ENCODE measurements at regions not wholly inside any gene's neighbourhood (a gene's known extent, or its start where the extent isn't known, plus 50 kb on each side); places are given as distances from the start of the nearest gene placed in this dataset.

GRCh38 chr5:153147891-153148623 lies 342.4 kb upstream of the GRIA1 start:
- TF ChIP-seq CTCF (conservative IDR thresholded peaks at IDR 0.05) = peak; percentile 89
- peaks cover 3% of the 10 kb centered on the region for H3K4me1 Mint-ChIP-seq
- H3K27ac Mint-ChIP-seq = peak overlapping the region; percentile 47
- H3K27me3 Mint-ChIP-seq (ENCODE audit: insufficient read depth) = no peaks in the 10 kb centered on the region
- DNase-seq = peak; percentile 73
- H3K27me3 ChIP-seq (ENCODE audit: control insufficient read depth, insufficient read depth, low read length, poor library complexity, severe bottlenecking) = no peaks in the 10 kb centered on the region
- no peak overlapping the region for H3K4me3 ChIP-seq (ENCODE audit: low read length)
- H3K4me1 ChIP-seq (ENCODE audit: control insufficient read depth, insufficient read depth, low read length) = no peaks in the 10 kb centered on the region
- H3K36me3 ChIP-seq (ENCODE audit: control insufficient read depth, insufficient read depth, low read length) = no peaks in the 10 kb centered on the region
- 23 to 37% methylated on average over 5 to 7 of the region's 7 CpGs for WGBS, 2 experiments (ENCODE audit: insufficient coverage in 1 of 2, insufficient read length in 1 of 2)
- H3K9me3 ChIP-seq (ENCODE audit: control insufficient read depth, low read length) = peaks cover 44% of the 10 kb centered on the region
- H3K36me3 Mint-ChIP-seq (ENCODE audit: low read depth) = no peaks in the 10 kb centered on the region
- no peak overlapping the region for H3K4me3 Mint-ChIP-seq
- peaks cover 6% of the 10 kb centered on the region for H3K9me3 Mint-ChIP-seq
- no peak overlapping the region for H3K9ac ChIP-seq (ENCODE audit: extremely low read depth, low read length, poor library complexity, severe bottlenecking)
- H3K27ac ChIP-seq (ENCODE audit: low read depth, low read length) = no peak overlapping the region

- no peak overlapping the region for H3K4me3 Mint-ChIP-seq
Measured at GRCh38 chr5:153148624-153148976, 341.9 kb upstream of the GRIA1 start.

DNA sequence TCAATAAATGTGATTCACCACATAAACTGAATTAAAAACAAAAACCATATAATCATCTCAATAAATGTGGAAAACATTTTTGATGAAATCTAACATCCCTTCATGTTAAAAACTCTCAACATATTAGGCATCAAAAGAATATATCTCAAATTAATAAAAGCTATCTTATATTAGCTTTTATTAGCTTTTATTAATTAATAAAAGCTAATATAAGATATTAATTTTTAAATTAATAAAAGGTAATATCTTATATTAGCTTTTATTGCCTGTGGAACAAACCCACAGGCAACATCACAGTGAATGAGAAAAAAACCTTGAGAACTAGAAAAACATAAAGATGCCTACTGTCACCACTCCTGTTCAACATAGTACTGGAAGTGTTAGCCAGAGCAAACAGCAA lies 338.9 kb upstream of the GRIA1 start:
- H3K9ac ChIP-seq (ENCODE audit: extremely low read depth, low read length, poor library complexity, severe bottlenecking) = no peak overlapping the region
- H3K27me3 ChIP-seq (ENCODE audit: control insufficient read depth, insufficient read depth, low read length, poor library complexity, severe bottlenecking) = no peaks in the 10 kb centered on the region
- Mint-ChIP-seq H3K9me3 (no peaks in the 10 kb centered on the region), H3K36me3 (ENCODE audit: low read depth) (no peaks in the 10 kb centered on the region), H3K4me3 (no peak overlapping the region), H3K4me1 (peaks cover 3% of the 10 kb centered on the region), H3K27ac (no peak overlapping the region), H3K27me3 (ENCODE audit: insufficient read depth) (no peaks in the 10 kb centered on the region)
- H3K27ac ChIP-seq (ENCODE audit: low read depth, low read length) = no peak overlapping the region
- no peak for TF ChIP-seq CTCF (conservative IDR thresholded peaks at IDR 0.05)
- H3K36me3 ChIP-seq (ENCODE audit: control insufficient read depth, insufficient read depth, low read length) = no peaks in the 10 kb centered on the region
- H3K9me3 ChIP-seq (ENCODE audit: control insufficient read depth, low read length) = peaks cover 25% of the 10 kb centered on the region
- no peaks in the 10 kb centered on the region for H3K4me1 ChIP-seq (ENCODE audit: control insufficient read depth, insufficient read depth, low read length)
- DNase-seq = no peak
- H3K4me3 ChIP-seq (ENCODE audit: low read length) = no peak overlapping the region

More at GRCh38 chr5:153148624-153148976, 341.9 kb upstream of the GRIA1 start:
- no peak for TF ChIP-seq CTCF (conservative IDR thresholded peaks at IDR 0.05)
- H3K27ac Mint-ChIP-seq = no peak overlapping the region
- H3K4me1 ChIP-seq (ENCODE audit: control insufficient read depth, insufficient read depth, low read length) = no peaks in the 10 kb centered on the region
- no peaks in the 10 kb centered on the region for H3K36me3 ChIP-seq (ENCODE audit: control insufficient read depth, insufficient read depth, low read length)
- H3K36me3 Mint-ChIP-seq (ENCODE audit: low read depth) = no peaks in the 10 kb centered on the region
- H3K9ac ChIP-seq (ENCODE audit: extremely low read depth, low read length, poor library complexity, severe bottlenecking) = no peak overlapping the region
- no peaks in the 10 kb centered on the region for H3K27me3 ChIP-seq (ENCODE audit: control insufficient read depth, insufficient read depth, low read length, poor library complexity, severe bottlenecking)
- no peaks in the 10 kb centered on the region for H3K27me3 Mint-ChIP-seq (ENCODE audit: insufficient read depth)
- peaks cover 5% of the 10 kb centered on the region for H3K9me3 Mint-ChIP-seq
- peaks cover 46% of the 10 kb centered on the region for H3K9me3 ChIP-seq (ENCODE audit: control insufficient read depth, low read length)
- no peak overlapping the region for H3K4me3 ChIP-seq (ENCODE audit: low read length)
- no peak for DNase-seq
- H3K27ac ChIP-seq (ENCODE audit: low read depth, low read length) = no peak overlapping the region
- WGBS, 2 experiments (ENCODE audit: insufficient coverage in 1 of 2, insufficient read length in 1 of 2) = 94% methylated on average over 2 of the region's 4 CpGs; no CpG with 5 or more reads in 1 of the 2 experiments
- peaks cover 3% of the 10 kb centered on the region for H3K4me1 Mint-ChIP-seq

All from endodermal cell (in vitro differentiated cells).